PC-3 (cell line): ENCODE measurements at regions not wholly inside any gene's neighbourhood (a gene's known extent, or its start where the extent isn't known, plus 50 kb on each side); places are given as distances from the start of the nearest gene placed in this dataset.

ENCODE experiments used
- CTCF ChIP-seq: fragments of 300-600 bp; sonication (generic); conservative IDR thresholded peaks from 2 replicates; pipeline ENCODE4 v1.5.1; 2017; ENCODE audit warnings: antibody characterized with exemption, low read depth, mild to moderate bottlenecking, low read length
- EZH2 ChIP-seq: fragments of 300-600 bp; sonication (generic); IDR thresholded peaks from one replicate; pipeline ENCODE4 v1.6.1; 2017; ENCODE audit warnings: antibody characterized with exemption, mild to moderate bottlenecking, low read length; ENCODE audit not compliant: unreplicated experiment
- EZH2phosphoT487 ChIP-seq: fragments of 300-600 bp; sonication (generic); IDR thresholded peaks from 2 replicates; pipeline ENCODE4 v1.6.1; 2018; ENCODE audit warnings: mild to moderate bottlenecking, antibody characterized with exemption, low read length, borderline replicate concordance

- TF ChIP-seq EZH2 (no peak), CTCF (no peak), EZH2phosphoT487 (no peak)
Measured at GRCh38 chr1:201637282-201638079, 98.6 kb downstream of the NAV1 start.
